ENCODE measurements at regions not wholly inside any gene's neighbourhood (a gene's known extent, or its start where the extent isn't known, plus 50 kb on each side); places are given as distances from the start of the nearest gene placed in this dataset.

DNA sequence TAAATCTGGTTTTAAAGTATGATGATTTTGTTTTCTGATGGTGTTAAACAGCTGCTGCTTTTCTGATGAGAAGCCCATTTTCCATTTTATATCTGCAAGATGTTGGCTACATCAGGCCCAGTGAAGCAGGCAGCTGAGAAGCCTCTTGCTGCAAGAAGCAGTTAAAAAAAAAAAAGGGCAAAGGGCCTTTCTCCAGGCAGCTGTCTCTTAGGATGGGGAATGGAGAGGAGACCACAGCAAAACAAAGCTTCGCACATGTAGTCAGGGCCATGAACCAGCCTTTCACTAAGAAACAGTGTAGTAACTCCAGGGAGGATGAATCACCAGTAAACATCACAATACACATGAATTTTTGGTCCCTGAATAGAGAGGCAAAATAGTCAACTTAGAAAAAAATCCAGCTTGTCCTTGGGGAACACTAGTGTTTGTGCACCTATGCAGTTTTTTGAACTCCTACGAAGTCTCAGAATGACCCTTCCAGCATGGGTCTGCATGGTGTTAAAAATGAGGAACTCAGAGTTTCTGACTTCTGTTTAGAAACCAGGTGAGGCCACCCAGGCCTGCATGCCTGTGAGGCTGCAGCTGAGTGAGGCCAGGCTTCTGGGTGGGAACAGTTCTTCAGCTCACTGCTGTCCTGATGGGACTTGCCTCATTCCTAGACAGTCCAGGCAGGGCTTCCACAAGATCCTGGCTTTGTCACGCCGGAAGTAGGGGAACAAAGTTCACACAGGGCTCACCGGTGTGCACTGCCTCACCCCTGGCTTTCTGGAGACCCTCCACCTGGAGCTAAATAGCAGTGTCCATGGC lies 518.7 kb downstream of the MCTP2 start:
- DNase-seq (ENCODE audit: low read depth in 3 of 3) = no peak

- no peak for DNase-seq (ENCODE audit: low read depth in 3 of 3)
These were observed 529.0 kb downstream of the MCTP2 start for GRCh38 chr15:94760348-94760747.

GRCh38 chr15:94761574-94761973 lies 530.2 kb downstream of the MCTP2 start:
- DNase-seq (ENCODE audit: low read depth in 3 of 3) = no peak

- no peak for DNase-seq (ENCODE audit: low read depth in 3 of 3)
These were observed 537.7 kb downstream of the MCTP2 start for GRCh38 chr15:94769089-94769488.

GRCh38 chr15:94770199-94770598 lies 538.8 kb downstream of the MCTP2 start:
- DNase-seq (ENCODE audit: low read depth in 3 of 3) = no peak

GRCh38 chr15:94777037-94777436 lies 545.7 kb downstream of the MCTP2 start:
- no peak for DNase-seq (ENCODE audit: low read depth in 3 of 3)

DNA sequence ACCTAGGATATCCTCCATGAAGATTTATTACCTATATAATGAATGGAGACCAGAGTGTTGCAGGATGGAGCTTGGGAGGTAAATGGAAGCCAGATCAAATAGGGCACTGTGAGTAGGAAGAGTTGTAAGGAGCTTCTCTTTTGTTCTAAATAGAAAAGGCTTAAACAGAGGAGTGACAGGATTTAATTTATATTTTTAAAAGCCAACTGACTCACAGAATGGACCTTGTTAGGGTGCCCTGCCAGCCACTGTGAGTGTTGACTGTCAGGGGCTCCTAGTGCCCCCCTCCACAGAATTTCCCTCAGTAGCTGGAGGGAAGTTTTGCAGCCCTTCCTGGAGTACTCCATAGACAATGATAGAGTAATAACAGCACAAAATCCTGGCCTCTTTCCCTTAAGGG lies 547.5 kb downstream of the MCTP2 start:
- DNase-seq (ENCODE audit: low read depth in 3 of 3) = no peak

GRCh38 chr15:94780166-94780565 lies 548.8 kb downstream of the MCTP2 start:
- DNase-seq (ENCODE audit: low read depth in 3 of 3) = no peak

- no peak for DNase-seq (ENCODE audit: low read depth in 3 of 3)
These were observed 553.7 kb downstream of the MCTP2 start for GRCh38 chr15:94785091-94785490.

DNA sequence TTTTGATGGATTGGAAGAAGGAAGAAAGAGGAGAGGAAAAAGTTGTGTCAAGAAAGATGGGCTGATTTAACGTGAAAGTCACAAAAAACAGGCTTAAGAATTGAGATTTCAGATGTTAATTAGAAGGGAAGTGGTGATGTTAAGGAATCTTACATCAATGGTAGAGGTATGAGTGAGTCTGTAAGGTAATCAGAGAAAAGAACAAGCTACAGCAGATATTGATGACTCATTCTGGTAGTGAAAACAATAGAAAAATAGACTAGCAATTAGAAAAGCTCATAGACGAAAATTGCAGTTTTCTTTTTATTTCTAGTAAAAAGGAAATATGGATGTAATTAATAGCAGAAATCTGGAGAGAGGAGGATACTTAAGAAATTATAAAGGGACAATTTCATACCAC lies 559.6 kb downstream of the MCTP2 start:
- no peak for DNase-seq (ENCODE audit: low read depth in 3 of 3)

DNA sequence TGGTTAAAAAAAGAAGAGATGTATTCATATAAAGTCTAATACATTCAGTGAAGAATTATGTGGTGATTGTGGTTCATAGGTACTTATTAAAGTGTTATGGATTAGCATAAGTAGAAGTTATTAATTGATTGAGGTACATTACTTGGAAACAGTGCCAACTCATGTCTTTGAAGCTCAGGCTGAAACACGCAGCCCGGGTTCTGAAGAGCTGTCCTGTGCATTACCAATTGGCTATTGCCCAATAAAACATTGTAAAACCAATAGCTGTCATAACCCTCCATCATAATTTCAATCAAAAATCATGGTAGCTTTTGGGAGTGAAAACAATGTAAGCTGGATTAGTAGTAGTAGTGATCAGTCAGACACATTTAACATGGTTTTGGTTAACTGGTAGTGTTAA lies 560.1 kb downstream of the MCTP2 start:
- no peak for DNase-seq (ENCODE audit: low read depth in 3 of 3)

DNA sequence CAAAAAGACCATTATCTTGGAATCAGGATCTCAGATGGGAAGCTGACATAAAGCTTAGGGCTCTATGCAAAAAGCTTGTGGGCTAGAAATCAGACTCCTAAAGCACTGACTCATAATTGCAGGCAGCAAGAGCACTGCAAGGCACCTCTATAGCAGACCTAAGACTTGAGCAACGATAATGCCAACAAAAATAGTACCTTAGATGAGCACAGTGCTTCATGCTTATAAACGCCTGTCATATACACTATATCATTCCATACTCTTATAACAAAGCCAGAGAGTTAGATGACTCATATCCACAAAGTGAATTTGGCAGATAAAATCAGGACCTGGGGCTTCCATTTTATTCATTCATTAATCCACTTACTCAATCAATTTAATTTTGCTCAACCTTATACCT lies 560.8 kb downstream of the MCTP2 start:
- DNase-seq (ENCODE audit: low read depth in 3 of 3) = no peak

- DNase-seq (ENCODE audit: low read depth in 3 of 3) = no peak
These were observed 561.8 kb downstream of the MCTP2 start for GRCh38 chr15:94793207-94793606.

DNA sequence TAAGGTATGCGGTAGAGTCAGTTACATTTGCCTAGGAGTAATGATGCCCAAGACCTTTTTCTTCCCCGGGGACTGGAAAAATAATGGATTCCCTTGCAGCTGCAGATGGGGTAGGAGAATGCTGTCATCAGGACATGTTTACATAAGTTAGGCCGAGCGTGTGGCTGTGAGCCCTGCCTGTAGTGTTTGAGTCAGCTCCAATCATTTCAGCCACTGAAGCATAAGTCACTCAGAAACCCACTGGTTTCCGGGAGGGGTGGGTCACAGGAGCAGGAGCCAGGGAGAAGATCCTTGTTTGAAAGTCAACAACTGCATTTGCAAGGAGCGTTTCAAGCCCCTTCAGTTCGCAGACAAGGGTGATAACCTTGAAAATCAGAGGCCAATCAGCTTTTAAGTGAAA lies 562.3 kb downstream of the MCTP2 start:
- no peak for DNase-seq (ENCODE audit: low read depth in 3 of 3)

DNA sequence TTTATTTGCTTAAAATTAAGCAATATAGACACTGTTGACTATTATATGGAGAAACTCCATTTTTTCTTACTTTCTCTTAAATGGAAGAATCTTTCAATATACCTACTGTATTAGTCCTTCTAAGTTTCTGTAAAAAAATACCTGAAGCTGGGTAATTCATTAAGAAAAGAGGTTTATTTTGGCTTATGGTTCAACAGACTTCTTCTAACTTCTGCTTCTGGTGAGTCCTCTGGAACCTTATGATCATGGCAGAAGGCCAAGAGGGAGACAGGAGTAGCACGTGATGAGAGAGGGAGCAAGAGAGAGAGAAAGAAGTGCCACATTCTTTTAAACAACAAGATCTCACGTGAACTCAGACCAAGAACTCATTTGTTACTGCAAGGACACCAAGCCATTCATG lies 573.3 kb downstream of the MCTP2 start:
- DNase-seq (ENCODE audit: low read depth in 3 of 3) = no peak

DNA sequence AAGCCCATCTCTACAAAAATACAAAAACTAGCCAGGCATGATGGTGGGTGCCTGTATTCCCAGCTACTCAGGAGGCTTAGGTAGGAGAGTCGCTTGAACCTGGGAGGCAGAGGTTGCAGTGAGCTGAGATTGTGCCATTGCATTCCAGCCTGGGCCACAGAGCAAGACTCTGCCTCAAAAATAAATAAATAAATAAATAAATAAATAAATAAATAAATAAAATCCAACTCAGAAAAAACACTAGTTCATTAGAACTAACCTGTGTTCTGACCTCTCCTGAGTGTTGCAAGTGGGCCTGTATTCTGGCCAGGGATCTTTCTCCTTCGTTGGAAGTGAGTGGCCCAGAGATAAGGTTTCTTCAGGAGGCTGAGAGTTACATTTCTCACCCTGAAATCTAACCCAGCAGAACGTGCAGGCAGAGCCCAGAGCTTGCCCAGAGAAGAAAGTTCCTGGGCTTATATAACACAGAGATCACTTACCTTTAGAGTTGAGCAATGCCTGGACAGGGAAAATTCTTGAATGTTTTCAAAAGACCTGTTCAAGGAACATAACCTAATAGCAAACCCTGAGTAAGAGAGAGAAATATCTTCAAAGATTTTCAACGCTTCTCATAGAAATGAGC lies 583.9 kb downstream of the MCTP2 start:
- no peak for DNase-seq (ENCODE audit: low read depth in 3 of 3)

- no peak for DNase-seq (ENCODE audit: low read depth in 3 of 3)
These were observed 584.6 kb downstream of the MCTP2 start for GRCh38 chr15:94815914-94816313.

GRCh38 chr15:94829887-94830884 lies 598.8 kb downstream of the MCTP2 start:
- DNase-seq (ENCODE audit: low read depth in 3 of 3) = no peak

DNA sequence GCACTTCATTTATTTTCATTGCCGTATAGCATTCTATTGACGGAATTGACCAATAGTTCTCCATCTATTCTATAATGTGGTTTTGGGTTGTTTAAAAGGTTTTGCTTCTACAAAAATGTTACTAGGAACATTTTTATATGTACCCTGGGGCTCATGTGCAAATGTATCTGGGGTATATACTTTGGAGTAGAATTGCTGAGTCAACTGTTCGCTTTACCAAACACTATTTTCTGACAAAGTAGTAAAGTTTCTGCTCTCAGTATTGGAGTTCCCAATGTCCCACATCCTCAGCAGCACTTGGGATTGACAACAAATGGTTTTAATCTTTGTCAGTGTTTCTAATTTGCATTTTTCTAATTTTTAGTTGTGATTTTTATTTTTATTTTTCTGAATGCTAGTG lies 602.6 kb downstream of the MCTP2 start:
- no peak for DNase-seq (ENCODE audit: low read depth in 3 of 3)

DNA sequence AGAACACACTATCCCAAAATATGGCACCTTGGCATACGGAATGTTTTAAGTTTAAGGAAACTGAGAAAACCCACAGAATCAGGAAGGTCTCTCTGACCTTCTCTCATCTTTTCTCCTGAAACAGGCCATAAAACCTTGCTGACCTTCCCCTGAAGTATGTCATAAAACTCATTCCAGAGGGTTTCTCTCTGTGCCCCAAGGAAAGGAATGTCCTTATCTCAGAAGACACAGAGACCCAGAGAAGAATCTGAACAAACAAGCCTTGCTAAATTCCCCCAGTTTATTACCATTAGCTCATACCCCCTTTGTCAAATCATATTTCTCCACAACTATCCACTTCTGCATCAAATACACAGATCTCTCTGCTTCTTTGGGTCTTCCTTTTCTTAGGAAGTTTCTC lies 603.1 kb downstream of the MCTP2 start:
- DNase-seq (ENCODE audit: low read depth in 3 of 3) = no peak

- DNase-seq (ENCODE audit: low read depth in 3 of 3) = no peak
These were observed 606.9 kb downstream of the MCTP2 start for GRCh38 chr15:94838281-94838680.

Measured in stimulated activated CD4-positive, alpha-beta T cell treated with anti-CD3 and anti-CD28 coated beads, TNF-alpha, amount 100 ng/mL, for 48 hours (primary cell).